CD4-positive, alpha-beta T cell treated with Interleukin-17A for 4 hours (primary cell): ENCODE measurements at regions not wholly inside any gene's neighbourhood (a gene's known extent, or its start where the extent isn't known, plus 50 kb on each side); places are given as distances from the start of the nearest gene placed in this dataset.
A peak's percentile ranks its signal among the peaks of the same experiment; 100 is the strongest.
"Not testable (repeated sequence)": the region's sequence is repeated elsewhere in the genome, so short reads cannot be mapped to it uniquely, and the experiment has no call there.

Source experiments
- DNase-seq: peaks from one replicate; pipeline ENCODE4 v3.0.0-alpha.2; 2020; ENCODE audit warnings: mixed read lengths

GRCh38 chr20:1825507-1825906, 69.7 kb upstream of the SIRPA start:
- DNase-seq, result no peak

- DNase-seq, result no peak
Observed at GRCh38 chr20:1824834-1825233, 70.4 kb upstream of the SIRPA start.

GRCh38 chr20:1824181-1824580, 71.0 kb upstream of the SIRPA start:
- DNase-seq, result no peak

- DNase-seq, result no peak
Observed at GRCh38 chr20:1823450-1823844, 71.8 kb upstream of the SIRPA start.

GRCh38 chr20:1822564-1823449, 72.4 kb upstream of the SIRPA start:
- DNase-seq, result no peak

- no peak for DNase-seq
Observed at GRCh38 chr20:1820138-1821079, 74.8 kb upstream of the SIRPA start.

- no peak for DNase-seq
Observed at GRCh38 chr20:1819311-1820137, 75.7 kb upstream of the SIRPA start.

GRCh38 chr20:1818895-1819294, 76.3 kb upstream of the SIRPA start:
- no peak for DNase-seq

- DNase-seq, result no peak
Observed at GRCh38 chr20:1818247-1818840, 76.9 kb upstream of the SIRPA start.

- DNase-seq, result no peak
Observed at GRCh38 chr20:1817577-1818211, 77.5 kb upstream of the SIRPA start.

- DNase-seq, result peak; percentile 11
Observed at GRCh38 chr20:1816384-1817381, 78.5 kb upstream of the SIRPA start.

- DNase-seq, result no peak
Observed at GRCh38 chr20:1815502-1816085, 79.6 kb upstream of the SIRPA start.

GRCh38 chr20:1814861-1815260, 80.3 kb upstream of the SIRPA start:
- not testable (repeated sequence) for DNase-seq

- DNase-seq, result no peak
Observed at GRCh38 chr20:1813674-1814635, 81.3 kb upstream of the SIRPA start.

- no peak for DNase-seq
Observed at GRCh38 chr20:1813101-1813529, 82.1 kb upstream of the SIRPA start.

- DNase-seq, result no peak
Observed at GRCh38 chr20:1811621-1812498, 83.3 kb upstream of the SIRPA start.

- DNase-seq, result no peak
Observed at GRCh38 chr20:1810926-1811620, 84.1 kb upstream of the SIRPA start.
